ENCODE measurements at regions not wholly inside any gene's neighbourhood (a gene's known extent, or its start where the extent isn't known, plus 50 kb on each side); places are given as distances from the start of the nearest gene placed in this dataset.
"Not testable (repeated sequence)": the region's sequence is repeated elsewhere in the genome, so short reads cannot be mapped to it uniquely, and the experiment has no call there.

- not testable (repeated sequence) for DNase-seq (ENCODE audit: low spot score)
Measured at GRCh38 chr6:134425917-134426316, 108.0 kb upstream of the SGK1 start.

GRCh38 chr6:134425513-134425912 is 107.6 kb upstream of the SGK1 start:
- peak; percentile 62 for DNase-seq (ENCODE audit: low spot score)

- DNase-seq (ENCODE audit: low spot score), result no peak
Measured at GRCh38 chr6:134424798-134425170, 106.9 kb upstream of the SGK1 start.

- no peak for DNase-seq (ENCODE audit: low spot score)
Measured at GRCh38 chr6:134424165-134424797, 106.4 kb upstream of the SGK1 start.

- peak; percentile 61 for DNase-seq (ENCODE audit: low spot score)
Measured at GRCh38 chr6:134422426-134423231, 104.7 kb upstream of the SGK1 start.

DNA sequence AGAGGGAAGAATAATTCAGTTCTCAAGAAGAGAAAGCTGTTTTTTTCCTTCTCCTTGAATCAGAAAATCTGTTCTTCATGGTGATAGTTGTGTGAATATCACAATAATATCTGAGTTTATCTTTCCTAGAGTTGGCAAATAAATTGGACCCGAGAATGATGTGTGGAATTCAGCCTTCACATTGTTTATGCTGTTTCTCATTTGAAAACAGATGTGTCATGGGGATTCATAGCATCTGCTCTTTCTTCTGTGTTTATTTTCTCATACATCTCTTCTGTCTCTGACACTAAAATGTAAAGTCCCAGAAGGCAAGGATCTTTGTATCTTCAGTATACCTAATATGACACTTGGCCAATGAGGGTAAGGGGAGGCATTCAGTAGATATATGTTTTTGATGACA is 103.6 kb upstream of the SGK1 start:
- no peak for DNase-seq (ENCODE audit: low spot score)

GRCh38 chr6:134420614-134421181 is 102.8 kb upstream of the SGK1 start:
- DNase-seq (ENCODE audit: low spot score), result peak; percentile 92

- no peak for DNase-seq (ENCODE audit: low spot score)
Measured at GRCh38 chr6:134419716-134420115, 101.8 kb upstream of the SGK1 start.

GRCh38 chr6:134416418-134417154 is 98.7 kb upstream of the SGK1 start:
- DNase-seq (ENCODE audit: low spot score), result peak; percentile 67

DNA sequence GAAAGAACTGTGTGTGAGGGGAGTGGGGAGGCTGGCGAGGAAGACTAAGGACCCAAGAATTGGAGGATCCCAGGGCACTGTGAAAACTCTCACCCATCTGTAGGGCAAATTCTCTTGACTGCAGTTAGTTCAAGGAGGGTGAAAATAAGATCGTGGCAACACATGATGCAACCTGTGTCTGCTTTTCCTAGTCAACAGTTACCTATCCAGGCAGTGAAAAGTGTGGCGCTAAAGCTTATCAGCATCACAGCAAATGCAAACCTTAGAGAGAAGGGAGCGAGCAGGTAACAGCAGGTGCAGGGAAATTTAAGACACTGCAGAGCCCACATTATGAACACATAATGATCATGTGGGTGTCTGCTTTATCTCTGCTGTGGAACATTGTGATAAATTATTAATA is 97.7 kb upstream of the SGK1 start:
- no peak for DNase-seq (ENCODE audit: low spot score)

GRCh38 chr6:134415194-134415593 is 97.3 kb upstream of the SGK1 start:
- no peak for DNase-seq (ENCODE audit: low spot score)

GRCh38 chr6:134414793-134415192 is 96.9 kb upstream of the SGK1 start:
- peak; percentile 67 for DNase-seq (ENCODE audit: low spot score)

GRCh38 chr6:134413241-134413643 is 95.3 kb upstream of the SGK1 start:
- no peak for DNase-seq (ENCODE audit: low spot score)

GRCh38 chr6:134410541-134410940 is 92.6 kb upstream of the SGK1 start:
- no peak for DNase-seq (ENCODE audit: low spot score)

GRCh38 chr6:134407791-134408190 is 89.9 kb upstream of the SGK1 start:
- no peak for DNase-seq (ENCODE audit: low spot score)

DNA sequence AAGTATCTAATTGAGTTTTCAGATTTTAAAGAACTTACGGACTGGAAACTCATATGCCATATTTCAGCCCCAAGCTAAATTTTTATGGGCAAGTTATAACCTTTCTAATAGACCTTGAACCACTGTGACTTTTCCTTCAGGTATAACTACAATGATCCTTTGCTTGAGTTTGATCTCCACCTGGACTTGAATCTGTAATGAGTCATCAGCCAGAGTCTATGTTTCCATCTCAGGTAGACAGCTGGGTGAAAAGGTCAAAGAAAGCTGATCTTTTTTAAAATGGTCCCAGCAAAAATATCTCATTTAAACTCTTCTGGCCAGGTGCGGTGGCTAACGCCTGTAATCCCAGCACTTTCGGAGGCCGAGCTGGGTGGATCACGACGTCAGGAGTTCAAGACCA is 88.4 kb upstream of the SGK1 start:
- DNase-seq (ENCODE audit: low spot score), result no peak

DNA sequence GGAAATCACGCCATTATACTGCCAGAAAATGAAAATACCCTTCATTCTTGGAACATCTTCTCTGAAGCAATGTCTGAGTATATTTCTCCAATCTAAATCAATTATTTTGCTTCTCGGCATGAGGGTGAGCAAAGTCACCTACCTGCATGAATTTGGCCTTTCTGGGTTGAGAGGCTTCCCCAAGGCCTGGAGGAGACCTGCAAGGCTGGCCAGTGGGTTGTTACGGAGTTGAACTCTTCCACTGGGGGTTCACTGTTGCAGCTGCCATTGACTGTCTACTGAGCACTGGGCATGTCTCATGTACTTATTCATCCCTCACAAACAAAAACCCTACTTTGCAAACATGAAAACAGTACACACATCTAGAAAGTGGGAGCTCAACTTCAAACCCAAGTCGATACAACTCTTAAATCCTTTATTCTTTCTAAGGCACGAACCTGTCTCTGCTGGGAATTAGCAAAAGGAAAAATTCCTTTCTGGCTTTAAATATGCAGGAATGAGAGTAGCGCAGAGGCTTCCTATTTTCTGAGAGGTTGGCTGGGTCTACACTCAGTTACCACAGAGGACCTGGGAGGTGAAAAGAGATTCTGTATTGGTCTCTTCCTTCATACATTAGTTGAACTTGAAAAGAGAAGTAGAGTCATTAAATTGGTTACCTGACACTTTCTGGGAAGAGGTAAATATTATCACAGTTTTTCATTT is 87.6 kb upstream of the SGK1 start:
- no peak for DNase-seq (ENCODE audit: low spot score)

GRCh38 chr6:134403312-134403711 is 85.4 kb upstream of the SGK1 start:
- DNase-seq (ENCODE audit: low spot score), result not testable (repeated sequence)

GRCh38 chr6:134402372-134402984 is 84.6 kb upstream of the SGK1 start:
- DNase-seq (ENCODE audit: low spot score), result no peak

DNA sequence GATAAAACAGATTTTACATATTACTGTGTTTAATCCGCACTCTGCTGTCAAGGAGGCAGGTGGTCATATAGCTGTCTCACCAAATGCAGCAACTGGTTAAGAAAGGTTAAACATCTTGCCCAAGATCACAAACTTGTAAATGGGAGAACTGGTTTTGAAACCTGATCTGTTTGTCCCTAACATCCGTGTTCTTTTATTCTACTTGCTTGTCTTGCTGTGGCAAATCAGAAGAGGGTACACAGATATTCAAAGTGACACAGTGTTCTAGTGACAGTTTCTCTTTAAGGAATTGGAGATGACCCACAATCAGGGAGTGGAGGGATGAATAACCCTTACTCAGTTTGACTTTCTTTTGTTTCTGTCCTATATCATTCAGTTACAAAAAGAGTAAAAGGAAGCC is 83.0 kb upstream of the SGK1 start:
- no peak for DNase-seq (ENCODE audit: low spot score)

DNA sequence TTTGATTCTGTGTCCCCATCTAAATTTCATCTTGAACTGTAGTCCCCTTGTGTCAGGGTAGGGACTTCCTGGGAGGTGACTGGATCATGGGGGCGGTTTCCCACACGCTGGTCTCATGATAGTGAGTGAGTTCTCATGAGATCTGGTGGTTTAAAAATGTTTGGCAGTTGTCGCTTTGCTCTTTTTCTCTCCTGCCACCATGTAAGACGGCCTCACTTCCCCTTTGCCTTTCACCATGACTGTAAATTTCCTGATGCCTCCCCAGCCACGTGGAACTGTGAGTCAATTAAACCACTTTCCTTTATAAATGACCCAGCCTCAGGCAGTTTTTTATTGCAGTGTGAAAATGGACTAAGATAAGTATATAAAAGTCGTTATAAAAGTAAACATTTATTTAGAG is 80.5 kb upstream of the SGK1 start:
- DNase-seq (ENCODE audit: low spot score), result no peak

- DNase-seq (ENCODE audit: low spot score), result no peak
Measured at GRCh38 chr6:134397676-134398075, 79.8 kb upstream of the SGK1 start.

Measured in kidney capillary endothelial cell (primary cell).